AML-193 (cell line): ENCODE measurements at regions not wholly inside any gene's neighbourhood (a gene's known extent, or its start where the extent isn't known, plus 50 kb on each side); places are given as distances from the start of the nearest gene placed in this dataset.
A peak's percentile ranks its signal among the peaks of the same experiment; 100 is the strongest.

Experiments
- DNase-seq, 2 experiments: peaks; one replicate each; lab custom pipeline; 2025; lab: John Stamatoyannopoulos, UW

DNA sequence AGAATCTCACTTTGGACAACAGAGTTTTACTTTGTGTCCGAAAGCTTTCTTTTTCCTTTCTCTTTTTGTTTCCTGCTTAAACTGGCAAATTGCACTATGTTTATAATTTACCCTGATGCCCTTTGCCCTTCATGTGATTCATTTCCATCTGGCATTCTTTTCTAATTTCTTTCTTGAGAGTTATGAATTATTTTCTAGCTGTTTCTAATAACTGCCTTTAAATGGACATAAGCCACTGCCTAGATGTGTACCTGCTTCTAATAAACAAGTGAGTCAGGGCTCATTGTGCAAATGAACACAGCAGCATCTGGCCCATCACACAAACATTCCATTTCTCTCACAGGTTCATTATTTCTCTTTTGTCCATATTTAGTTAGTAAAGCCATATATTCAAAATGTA is 242.3 kb upstream of the GPRIN3 start:
- no peak for DNase-seq

DNA sequence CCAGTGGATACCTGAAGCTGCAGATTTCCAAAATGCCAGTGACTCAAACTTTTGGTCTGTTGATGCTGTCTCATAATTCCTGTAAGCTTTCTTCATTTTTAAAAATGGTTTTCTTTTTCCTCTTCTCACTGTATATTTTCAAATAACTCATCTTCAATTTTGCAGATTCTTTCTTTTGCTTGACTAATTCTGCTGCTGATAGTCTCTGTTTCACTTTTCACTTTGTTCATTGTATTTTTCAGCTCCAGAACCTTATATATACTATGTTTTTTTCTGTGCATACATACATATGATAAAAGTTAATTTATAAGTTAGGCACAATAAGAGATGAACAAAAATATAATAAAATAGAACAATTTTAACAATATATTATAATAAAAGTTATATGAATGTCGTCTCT is 237.7 kb upstream of the GPRIN3 start:
- DNase-seq, result no peak

DNA sequence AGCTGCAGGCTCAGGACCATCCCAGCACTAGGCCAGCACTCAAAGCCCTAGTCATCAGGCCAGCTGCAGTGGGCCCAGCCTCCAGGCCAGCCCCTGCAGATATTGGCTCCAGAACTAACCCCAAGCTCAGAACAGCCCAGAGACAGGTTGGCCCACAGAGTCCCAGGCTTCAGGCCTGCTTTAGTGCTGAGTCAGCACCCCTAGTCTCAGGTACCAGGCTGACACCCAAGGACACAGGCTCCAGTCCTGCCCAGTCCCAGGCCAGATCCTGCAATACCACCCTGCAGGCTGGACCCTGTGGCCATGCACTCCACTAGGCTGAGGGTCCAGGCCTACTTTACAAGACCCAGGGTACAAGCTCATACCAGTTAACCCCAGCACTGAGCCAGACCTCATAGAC is 234.4 kb upstream of the GPRIN3 start:
- DNase-seq, result no peak

DNA sequence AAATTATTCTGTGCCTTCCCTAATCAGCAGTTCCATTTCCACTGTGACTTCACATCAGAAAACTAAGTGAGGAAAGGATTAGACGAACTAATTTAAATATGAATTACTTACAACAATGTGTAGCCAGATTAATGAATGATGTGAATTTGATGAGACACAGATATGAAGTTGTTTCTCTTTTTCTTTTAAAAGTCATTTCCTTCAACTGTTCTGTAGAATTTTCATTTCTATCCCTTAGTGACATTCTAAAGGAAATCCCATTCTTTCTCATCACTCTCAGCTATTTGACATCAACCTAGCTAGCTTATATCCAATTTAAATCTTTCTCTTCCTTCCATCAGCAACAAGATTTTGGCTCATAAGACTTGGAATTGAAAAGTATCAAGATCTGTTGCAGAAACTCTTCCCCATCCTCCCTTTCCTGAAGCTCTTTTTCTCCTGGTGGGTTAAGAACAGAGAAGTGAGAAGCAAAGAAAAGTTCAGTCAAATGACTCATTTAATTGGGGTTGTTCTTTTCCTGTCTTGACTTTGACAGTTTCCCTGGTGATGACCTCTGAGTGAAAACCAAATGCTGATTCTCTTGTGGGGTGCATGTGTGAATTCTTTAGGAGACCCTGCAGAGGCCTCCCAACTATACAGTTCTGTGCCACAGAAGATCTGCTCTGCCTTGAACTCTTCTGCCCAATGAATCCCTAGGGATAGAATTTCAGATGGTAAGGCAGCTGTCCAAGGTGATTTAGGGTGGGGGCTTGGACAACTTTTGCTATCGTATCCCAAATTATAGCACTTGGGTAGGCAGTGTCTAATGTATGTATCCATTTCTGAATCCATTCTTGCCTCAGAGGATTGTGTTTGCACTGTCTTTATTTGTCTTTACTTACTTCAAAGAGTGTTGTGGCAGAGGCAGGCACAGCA is 232.5 kb upstream of the GPRIN3 start:
- DNase-seq, result no peak

DNA sequence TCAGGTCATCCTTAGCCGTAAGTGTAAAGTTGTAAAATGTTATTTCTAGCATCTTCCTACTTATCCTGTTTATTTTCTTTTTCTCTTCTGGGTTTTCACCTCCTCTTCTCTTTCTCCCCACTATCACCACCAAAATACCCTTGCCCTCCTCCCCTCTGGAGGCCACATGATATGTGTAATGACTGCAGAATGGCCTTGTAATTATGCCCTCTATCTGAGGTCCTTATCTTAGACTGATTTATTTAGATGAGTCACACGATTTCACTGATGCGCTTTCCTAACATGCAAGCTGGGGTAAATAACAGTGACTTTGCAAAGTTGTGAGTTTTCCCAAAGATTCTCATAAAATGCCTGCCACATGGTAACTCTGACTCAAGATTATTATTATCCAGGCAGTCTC is 231.8 kb upstream of the GPRIN3 start:
- DNase-seq, result no peak

DNA sequence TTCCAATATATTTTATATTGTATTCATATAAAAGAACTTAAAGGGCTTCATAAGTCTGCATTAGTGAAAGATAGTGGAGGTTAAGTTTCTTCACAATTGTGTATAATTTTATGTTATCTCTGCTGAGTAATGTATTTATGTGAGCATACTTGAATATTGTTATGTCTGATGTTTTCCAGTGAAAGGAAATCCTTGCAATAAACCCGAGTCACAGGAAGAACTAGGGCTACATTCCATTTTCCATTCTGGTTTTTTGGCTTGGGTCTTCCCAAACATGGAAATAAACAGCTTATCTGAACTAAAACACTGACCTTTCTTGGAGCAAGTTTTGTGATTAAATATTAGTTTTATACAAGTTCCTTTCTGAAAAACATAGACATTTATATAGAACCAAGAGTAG is 231.3 kb upstream of the GPRIN3 start:
- no peak for DNase-seq

DNA sequence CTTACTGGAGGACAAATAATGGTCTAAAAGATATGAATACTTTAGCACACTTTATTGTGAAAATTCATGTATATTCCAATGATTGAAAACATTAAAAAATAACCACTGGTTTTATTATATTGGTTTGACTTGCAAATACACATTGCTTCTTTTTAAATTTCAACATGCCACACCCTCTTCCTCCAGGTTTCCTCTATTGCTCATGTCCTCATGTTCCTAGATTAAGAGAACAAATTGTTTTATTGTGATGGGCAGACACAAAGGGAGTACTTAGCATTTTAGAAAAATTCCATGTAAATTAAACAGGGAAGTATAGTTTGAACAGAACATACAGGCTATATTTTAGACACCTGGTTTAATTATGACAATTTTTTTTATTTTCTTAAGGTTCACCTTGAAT is 230.6 kb upstream of the GPRIN3 start:
- no peak for DNase-seq

DNA sequence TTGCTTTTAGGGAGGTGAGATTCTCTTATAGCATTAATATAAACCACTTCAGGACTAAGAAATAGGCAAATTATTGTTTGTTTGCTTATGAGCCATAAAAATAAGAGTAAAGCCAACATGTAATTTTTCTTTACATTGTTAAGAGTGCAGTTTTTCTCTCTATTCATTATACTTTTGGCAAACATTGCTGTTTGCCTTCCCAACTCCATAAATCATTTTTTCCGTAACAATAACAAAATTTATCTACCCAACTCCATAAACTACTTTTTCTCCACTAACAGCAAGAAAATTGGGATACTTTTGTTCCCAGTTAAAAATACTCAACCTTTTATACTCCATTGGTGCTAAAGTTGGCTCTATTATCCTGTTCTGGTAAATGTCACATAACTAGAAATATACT is 229.7 kb upstream of the GPRIN3 start:
- DNase-seq, result no peak

DNA sequence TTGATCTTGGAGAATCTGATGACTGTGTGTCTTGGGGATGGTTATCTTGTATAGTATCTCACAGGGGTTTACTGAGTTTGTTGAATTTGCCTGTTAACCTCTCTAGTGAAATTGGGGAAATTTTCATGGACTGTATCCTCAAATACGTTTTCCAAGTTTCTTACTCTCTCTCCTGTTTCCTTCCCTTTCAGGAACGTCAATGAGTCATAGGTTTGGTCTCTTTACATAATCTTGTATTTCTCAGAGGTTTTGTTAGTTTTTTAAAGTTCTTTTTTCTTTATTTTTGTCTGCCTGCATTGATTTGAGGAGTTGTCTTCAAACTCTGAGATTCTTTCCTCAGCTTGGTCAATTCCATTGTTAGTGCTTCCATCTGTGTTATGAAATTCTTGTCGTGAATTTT is 227.7 kb upstream of the GPRIN3 start:
- DNase-seq, result no peak

DNA sequence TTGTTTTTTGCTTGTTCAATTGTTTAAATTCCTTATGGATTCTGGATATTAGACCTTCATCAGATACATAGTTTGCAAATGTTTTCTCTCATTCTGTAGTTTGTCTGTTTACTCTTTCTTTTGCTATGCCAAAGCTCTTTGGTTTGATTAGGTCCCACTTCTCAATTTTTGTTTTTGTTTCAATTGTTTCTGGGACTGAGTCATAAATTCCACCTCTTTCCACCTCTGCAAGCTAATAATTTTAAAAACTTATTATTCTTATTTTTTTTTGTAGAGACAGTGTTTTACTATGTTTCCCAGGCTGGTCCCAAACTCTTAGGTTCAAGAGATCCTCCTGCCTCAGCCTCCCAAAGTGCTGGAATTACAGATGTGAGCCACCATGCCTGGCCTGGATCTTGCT is 226.8 kb upstream of the GPRIN3 start:
- no peak for DNase-seq

DNA sequence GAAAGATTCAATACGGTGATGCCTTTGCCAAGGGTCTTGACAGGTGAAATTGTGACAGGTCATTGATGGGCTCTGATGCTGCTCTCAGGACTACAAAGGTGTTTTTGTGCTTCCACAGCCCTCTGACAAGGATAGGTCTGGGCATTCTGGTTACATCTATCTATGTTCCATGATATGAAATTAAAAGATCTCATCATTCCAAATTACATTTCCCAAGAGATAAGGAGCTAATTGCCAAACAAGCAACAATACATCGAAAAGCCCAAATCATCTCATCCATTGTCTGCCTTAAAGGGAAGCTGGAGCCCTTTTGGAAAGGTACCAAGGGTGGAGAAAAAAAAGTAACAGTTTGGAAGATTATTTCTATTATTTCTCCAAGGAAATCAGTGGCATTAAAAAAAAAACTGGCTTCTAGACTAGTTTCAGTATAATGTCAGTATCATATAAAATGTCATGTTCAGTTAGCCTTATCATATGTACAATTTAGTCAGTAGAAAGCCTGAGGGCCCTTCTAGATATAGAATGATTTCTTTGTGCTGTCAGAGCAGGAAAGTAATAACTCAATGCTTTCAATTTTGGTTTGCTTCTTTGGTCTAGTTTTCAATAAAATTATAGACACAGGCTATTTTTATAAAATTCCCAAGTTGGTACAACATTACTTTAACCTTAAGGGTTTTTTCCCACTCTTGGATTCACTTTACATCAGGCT is 224.5 kb upstream of the GPRIN3 start:
- DNase-seq, result no peak

DNA sequence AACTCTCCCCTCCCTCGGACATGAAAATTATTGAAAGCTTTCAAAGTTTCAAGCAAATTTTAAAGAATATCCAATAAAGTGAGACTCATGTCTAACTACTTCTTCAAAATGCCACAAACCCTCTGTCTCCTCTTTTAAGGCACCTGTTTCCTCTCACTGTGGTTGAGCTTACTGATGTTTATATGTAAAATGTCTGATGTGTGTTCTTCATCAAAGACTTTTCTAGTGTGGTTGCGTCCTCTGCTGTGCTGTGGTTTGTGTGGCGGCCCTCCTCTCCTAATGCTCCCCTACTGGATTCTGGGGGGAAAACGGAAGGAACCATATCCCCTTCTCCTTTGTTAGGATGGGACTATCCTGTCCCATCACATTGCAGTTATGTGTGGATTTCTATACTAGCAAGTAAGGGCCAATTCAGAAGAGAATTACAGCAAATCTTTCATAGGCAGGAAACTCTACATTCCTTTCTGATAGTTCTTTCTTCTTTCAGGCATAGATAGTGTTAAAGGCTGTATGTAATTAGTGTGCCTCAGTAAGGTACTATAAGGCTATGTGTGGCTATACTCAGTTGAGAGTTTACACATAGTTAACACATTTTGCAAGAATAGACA is 221.0 kb upstream of the GPRIN3 start:
- DNase-seq, result no peak

DNA sequence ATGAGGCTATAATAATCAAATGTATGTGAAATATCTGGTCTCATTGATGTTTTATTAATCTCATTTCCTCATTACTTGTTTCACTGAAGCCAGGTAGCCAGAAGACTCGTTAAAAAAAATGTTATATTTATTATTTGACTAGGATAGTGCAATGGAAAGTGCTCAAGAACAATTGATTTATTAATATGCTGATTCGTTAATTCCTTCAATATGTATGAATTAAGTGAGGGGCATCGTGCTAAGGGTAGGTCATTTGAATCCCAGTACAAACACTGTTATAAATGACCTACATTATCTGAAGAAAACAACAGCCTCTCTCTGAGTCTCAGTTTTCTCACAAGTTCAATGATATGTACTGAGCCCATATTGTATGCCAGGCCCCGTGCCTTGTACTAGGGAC is 214.2 kb upstream of the GPRIN3 start:
- no peak for DNase-seq

DNA sequence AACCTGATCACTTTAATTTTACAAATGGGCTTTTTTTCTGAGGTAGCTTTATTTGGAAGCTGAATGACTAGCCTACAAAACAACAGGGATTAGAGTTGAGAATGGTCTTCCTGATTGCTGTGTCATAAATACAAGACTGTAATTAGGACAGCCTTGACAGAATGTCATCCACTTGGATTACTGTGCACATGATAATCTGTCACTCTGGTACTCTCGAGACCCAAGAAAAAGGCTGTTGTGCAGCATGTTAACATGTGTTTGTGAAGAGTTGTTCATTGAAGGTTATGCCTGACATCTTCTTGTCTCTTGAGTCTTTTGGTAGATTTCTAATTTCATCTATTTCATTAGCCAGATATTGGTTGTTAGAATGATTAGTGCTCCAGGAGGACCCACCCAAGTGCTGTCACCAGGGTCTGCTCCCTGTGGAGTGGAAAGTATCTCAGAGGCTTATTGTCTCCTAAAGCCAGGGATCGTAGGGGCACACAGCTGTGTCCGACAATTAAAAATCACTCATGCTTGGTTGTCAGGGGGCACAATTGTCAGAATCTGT is 212.2 kb upstream of the GPRIN3 start:
- no peak for DNase-seq

DNA sequence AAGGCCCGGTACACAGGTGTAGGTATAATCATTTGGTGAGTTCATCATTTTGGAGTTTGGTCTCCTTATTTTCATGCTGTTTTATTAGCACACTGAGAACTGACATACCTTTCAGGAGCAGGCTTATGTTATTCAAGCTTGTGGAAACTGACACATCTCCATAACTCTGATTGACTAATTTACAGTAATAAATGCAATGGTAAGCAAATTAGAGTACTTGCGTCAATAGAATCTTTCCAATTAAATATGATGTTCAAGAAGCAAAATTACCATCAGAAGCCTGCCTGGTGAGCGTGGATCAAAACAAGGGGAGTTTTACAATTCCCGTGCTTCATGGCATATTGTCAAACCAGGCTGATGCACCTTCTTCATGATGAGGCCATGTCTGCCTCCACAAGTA is 210.7 kb upstream of the GPRIN3 start:
- DNase-seq, result no peak

DNA sequence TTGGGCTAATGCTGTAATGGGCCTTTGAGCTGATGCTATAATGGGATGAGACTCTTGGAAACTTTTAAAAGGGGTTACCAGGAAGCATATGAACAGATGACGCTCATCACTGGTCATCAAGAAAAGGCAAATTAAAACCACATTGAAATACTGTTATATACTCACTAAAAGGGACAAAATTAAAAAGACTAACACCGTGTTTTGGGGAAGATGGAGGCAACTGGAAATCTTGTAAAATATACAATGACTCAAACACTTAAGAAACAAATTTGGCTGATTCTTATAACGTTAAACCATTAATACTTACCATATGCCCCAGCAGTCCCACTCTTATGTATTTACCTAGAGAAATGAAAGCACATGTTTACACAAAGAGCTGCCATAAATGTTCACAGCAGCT is 207.2 kb upstream of the GPRIN3 start:
- DNase-seq, result no peak

DNA sequence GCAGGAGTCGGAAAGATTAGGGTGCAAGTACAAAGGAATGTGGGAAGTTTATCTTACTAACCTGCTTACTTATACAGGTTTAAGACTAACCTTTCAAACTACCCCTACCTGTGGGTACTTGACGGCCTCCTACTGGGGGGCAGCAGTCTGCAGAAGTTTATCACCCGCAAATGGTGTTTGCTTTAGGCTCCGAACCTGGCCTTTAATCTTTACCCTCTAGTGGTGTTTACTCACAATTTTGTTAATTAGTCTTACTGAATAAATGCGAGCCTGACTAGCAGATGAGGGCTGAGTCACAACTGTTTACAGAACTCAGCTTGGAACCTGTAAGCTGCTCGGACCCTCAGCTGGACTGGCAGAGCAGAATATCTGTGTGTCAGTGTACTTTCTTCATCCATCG is 204.2 kb upstream of the GPRIN3 start:
- DNase-seq, result no peak

DNA sequence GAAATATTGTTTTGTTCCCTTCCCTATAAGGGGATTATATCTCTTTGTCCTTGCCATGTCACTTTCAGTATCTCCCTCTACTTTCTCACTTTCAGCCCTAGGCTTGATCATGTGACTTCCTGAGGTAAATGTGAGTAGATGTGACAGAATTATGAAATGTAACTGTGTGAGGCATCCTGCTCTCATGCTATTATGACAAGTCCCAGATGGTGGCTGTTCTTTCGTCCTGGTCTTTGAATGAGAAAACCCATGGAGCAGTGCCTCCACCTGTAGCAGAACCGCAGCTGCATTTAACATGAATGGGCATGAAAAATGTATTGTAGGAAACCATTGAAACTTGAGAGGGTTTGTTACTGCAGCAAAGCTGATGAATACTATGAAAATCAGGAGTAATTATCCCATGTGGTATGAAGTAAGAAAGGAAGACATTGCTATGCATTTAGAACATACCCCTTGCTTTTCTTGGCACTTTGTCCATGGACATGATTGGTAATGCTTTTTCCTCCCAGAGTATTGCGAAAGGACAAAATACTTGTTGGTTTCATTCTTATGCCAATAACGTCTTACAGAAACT is 202.2 kb upstream of the GPRIN3 start:
- DNase-seq, result peak in 1 of 2 experiments; percentile 13

DNA sequence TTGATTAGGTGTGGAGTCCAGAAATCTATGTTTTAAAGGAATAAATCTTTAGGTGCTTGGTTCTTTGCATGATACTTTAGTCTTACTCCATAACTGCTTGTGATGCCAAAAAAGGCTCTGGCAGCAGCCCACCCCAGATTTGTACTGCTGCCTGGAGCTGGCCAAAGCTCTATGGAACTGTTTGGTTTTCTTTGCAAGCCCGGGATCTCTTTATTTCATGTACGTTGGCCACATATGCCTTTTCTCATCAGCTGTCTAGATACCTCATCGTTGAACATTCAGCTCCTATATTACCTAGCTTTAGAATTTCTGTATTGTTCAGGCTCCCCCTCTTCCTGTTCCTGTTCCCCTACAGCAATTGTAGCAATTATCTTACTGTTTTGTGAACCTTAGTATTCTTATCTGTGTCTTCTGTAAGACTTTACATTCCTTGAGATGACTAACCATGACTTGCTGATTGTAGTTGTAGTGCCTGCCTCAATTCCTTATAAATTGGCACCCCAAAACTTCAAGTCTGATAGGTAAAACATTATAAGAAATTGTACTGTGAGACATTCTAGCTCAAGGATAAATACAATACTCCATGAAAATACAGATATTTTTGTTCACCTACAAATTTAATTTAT is 199.4 kb upstream of the GPRIN3 start:
- DNase-seq, result no peak

DNA sequence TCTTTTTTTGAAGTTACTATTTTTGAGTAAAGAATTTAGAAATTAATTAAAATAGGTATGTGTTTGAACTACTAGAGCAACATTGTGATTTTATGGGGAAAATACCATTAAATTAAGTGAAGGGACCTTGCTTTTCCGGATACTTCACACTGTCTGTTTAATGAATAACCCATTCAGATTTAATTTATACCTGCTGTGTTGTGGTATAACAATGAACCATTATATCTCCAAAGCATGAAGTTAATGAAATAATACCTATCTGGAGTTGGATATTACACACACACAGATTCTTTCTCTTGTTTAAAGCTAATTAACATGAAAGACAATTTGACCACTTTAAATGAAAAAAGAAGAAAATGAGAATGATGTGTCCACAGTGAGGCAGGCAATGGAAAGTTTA is 195.0 kb upstream of the GPRIN3 start:
- no peak for DNase-seq

DNA sequence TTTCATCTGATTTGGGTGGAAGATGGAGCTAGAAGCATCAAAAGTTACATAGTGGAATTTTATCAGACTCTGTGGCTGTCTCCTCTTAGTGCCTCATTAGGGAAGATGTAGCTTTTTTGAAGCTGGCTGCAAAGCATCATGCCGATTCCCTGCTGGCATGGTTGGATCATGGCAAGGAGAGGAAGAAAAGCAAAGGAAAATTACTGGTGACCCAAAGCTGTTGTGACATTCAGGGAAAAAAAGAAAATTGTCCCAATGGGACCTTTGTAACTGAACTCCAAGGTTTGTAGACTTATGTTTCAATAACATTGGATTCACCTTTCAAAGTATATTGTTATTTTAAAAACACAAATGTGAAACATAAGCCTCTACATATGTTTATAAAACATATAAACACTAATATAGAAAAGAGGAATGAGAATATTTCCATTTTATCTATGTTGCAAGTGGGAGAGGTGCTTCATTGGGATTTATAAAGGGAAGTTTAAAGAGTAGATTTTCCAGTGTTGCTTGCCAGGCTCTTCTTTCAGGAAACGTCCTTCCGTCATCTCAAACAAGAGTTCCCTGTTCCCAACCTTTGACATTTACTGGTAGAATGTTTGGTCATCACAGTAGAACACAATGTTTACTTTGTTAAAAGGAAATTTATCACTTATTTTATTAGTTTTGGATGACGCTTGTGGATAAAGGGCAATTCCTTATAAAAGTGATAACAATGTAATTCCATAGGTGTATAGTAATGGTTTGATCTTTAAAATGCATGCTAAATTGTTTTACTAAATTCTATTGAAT is 190.1 kb upstream of the GPRIN3 start:
- DNase-seq, result no peak
